NAMALWA (cell line): ENCODE measurements at regions not wholly inside any gene's neighbourhood (a gene's known extent, or its start where the extent isn't known, plus 50 kb on each side); places are given as distances from the start of the nearest gene placed in this dataset.
A peak's percentile ranks its signal among the peaks of the same experiment; 100 is the strongest.

Experiments used
- DNase-seq: peaks from one replicate; pipeline ENCODE4 v3.0.0-alpha.2; 2015; ENCODE audit warnings: low spot score

GRCh38 chr2:217090024-217090473 lies 230.2 kb upstream of the TNP1 start:
- peak; percentile 47 for DNase-seq

DNA sequence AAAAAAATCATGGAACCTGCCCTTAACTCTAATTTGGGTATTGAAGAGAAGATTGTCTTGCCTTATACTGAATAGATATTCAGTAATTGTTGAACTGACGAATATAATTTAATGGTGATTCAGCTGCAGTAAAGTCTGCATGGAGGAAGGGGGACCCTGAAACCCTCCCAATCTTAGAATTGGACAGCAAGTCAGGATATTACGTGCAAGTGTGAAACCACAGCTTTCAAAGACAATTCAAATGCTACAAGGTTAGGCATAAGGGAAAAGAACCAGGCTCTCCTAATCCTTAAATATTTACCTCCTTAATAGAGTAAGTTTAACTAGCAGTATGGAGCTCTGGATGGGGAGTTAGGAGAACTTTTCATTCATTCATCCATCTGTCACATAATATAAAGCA lies 226.9 kb upstream of the TNP1 start:
- no peak for DNase-seq

GRCh38 chr2:217086038-217086522 lies 226.2 kb upstream of the TNP1 start:
- no peak for DNase-seq

DNA sequence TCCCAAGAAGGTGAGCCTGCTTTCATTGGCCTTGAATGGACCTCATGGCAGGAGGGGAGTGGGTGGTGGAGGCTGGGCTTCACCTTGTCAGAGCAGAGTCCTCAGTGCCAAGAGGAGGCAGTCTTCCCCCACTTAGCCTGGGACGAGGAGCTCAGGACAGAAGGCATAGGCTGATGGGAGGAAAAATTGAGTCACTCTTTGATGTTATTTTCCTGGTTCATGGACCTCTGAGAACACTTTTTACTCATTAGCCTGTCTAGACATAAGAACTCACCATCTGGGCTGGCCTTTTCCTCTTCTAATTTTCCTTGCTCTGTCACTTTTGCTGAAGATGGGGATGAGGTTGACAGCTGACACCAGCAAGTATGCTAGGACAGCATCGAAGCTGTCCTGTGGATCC lies 225.7 kb upstream of the TNP1 start:
- DNase-seq, result no peak

GRCh38 chr2:217081799-217082198 lies 221.9 kb upstream of the TNP1 start:
- no peak for DNase-seq

GRCh38 chr2:217079165-217079564 lies 219.3 kb upstream of the TNP1 start:
- DNase-seq, result no peak

DNA sequence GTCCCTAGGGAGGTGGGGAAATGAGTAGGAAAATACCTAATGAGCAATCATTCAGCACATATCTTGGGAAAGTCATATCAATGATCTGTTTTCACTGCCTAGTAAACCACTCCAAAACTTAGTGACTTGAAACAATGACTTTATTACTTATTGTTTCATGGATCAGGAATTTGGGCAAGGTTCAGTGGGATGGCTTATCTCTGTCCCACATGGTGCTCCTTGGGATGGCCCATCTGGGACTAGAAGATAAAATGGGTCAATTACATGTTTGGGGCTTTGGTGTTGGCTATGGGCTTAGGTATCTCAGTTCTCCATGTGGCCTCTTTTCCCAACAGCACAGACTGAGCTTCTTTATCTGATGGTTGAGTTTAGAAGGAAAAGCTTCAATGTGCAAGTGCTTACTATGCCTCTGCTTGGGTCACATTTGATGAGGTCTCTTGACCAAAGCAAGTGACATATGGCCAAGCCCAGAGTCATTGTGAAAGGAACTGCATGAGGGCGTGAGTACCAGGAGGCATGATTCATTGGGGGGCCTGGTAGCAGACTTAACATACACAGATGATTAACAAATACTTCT lies 218.1 kb upstream of the TNP1 start:
- no peak for DNase-seq

GRCh38 chr2:217076657-217077232 lies 216.9 kb upstream of the TNP1 start:
- DNase-seq, result no peak

- no peak for DNase-seq
Measured at GRCh38 chr2:217076058-217076435, 216.2 kb upstream of the TNP1 start.

- no peak for DNase-seq
Measured at GRCh38 chr2:217075268-217076057, 215.6 kb upstream of the TNP1 start.

DNA sequence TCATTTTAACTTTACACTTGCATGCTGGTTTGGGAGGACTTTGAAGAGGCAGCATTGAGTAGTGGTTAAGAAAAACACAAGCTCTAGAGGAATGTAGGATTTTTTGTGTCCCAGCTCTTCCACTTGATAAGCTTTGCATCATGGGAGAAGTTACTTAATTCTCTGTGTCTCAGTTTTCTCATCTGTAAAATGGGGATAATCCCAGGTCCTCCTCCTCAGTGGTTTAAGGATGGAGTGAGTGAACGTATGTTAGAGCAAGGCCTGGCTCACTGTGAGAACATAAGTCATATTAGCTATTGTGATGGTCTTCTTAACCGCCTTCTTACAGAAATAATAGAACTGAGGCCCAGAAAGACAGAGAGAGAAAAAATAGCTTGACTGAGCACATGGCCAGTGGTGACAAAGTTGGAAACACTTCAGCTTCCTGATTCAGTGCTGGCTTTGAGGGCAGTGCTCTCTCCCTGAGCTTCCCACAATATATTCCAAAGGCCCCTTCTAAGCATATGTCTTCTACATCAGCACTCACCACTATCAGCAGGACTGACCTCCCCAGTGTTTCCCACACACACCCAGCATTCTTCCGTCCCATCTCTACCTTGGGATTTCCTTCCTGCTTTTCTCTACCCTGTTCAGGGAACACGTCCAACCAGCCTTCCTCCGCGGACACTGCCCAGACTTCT lies 214.9 kb upstream of the TNP1 start:
- no peak for DNase-seq

- DNase-seq, result no peak
Measured at GRCh38 chr2:217071416-217071815, 211.6 kb upstream of the TNP1 start.

- DNase-seq, result no peak
Measured at GRCh38 chr2:217070611-217071010, 210.7 kb upstream of the TNP1 start.

GRCh38 chr2:217070043-217070430 lies 210.2 kb upstream of the TNP1 start:
- no peak for DNase-seq

DNA sequence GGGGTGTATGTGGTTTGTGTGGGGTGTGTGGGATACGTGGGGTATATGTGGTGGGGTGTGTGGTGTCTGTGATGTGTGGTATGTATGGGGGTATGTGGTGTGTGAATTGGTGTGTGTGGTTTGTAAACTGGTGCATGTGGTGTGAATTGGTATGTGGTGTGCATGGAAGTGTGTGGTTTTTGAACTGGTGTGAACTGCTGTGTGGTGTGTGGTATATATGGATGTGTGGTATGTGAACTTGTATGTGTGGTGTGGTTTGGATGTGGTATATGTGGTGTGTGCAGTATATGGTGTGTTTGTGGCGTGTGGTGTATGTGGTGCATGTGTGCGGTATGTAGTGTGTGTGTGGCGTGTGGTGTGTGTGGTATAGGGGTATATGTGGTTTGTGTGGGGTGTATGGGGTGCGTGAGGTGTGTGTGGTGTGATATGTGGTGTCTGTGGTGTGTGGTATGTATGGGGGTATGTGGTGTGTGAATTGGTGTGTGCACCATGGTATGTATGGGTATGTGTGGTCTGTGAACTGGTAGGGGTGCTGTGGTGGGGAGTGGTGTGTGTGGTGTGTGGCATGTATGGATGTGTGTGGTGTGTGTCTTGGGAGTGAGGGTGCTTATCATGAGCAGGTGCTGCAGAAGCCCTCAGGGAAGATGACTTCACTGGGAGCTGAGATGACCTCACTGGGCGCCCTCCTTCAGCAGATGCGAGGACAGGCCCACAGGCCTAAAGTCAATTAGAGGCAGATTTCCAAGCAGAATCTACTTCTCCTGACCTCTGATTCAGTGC lies 209.6 kb upstream of the TNP1 start:
- DNase-seq, result no peak

DNA sequence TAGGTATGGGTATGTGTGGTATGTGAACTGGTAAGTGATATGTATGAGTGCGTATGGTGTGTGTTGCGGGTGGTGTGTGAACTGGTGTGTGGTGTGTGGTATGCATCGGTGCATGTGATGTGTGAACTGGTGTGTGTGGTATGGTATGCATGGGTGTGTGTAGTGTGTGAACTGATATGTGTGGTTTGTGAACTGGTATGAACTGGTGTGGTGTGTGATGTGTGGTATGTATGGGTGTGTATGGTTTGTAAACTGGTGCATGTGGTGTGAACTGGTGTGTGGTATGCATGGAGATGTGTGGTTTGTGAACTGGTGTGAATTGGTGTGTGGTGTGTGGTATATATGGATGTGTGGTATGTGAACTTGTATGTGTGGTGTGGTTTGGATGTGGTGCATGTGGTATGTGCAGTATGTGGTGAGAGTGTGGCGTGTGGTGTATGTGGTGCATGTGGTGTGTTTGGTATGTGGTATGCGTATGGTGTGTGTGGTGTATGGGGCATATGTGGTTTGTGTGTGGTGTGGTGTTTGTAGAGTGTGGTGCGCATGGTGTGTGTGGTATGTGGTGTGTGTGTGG lies 208.9 kb upstream of the TNP1 start:
- DNase-seq, result no peak

- DNase-seq, result no peak
Measured at GRCh38 chr2:217067787-217068186, 207.9 kb upstream of the TNP1 start.

GRCh38 chr2:217066510-217067270 lies 206.8 kb upstream of the TNP1 start:
- no peak for DNase-seq

GRCh38 chr2:217065695-217066405 lies 206.0 kb upstream of the TNP1 start:
- DNase-seq, result no peak

- no peak for DNase-seq
Measured at GRCh38 chr2:217065012-217065290, 205.1 kb upstream of the TNP1 start.
